Liver (tissue), 7 donors: ENCODE measurements at regions not wholly inside any gene's neighbourhood (a gene's known extent, or its start where the extent isn't known, plus 50 kb on each side); places are given as distances from the start of the nearest gene placed in this dataset.
"Not testable (repeated sequence)": the region's sequence is repeated elsewhere in the genome, so short reads cannot be mapped to it uniquely, and the experiment has no call there.

Source experiments
- DNase-seq: peaks from one replicate; pipeline ENCODE4 v3.0.0-alpha.2; 2017; ENCODE audit warnings: low spot score
- H3K27ac ChIP-seq, 2 donors: one replicate each; pipeline ENCODE4 v1.7.0; 2013; ENCODE audit warnings: inconsistent platforms in 2 of 2, low read length in 2 of 2, control low read depth in 1 of 2, low read depth in 1 of 2, mild to moderate bottlenecking in 1 of 2
- H3K27me3 ChIP-seq, 4 donors: one replicate each; pipeline versions ENCODE4 v1.6.1 to v1.7.0; 2013; ENCODE audit warnings: low read length in 3 of 4, inconsistent platforms in 1 of 4, mild to moderate bottlenecking in 1 of 4, moderate library complexity in 1 of 4; ENCODE audit not compliant: control insufficient read depth in 4 of 4, insufficient read depth in 4 of 4
- H3K36me3 ChIP-seq, 4 donors: one replicate each; pipeline versions ENCODE4 v1.6.1 to v1.7.0; 2013; ENCODE audit warnings: low read length in 3 of 4, mild to moderate bottlenecking in 3 of 4, low read depth in 1 of 4, moderate library complexity in 1 of 4; ENCODE audit not compliant: control insufficient read depth in 4 of 4, insufficient read depth in 3 of 4
- H3K4me1 ChIP-seq, 4 donors: one replicate each; pipeline versions ENCODE4 v1.6.1 to v1.7.0; 2013; ENCODE audit warnings: low read length in 3 of 4, mild to moderate bottlenecking in 3 of 4, moderate library complexity in 1 of 4; ENCODE audit not compliant: control insufficient read depth in 4 of 4, insufficient read depth in 4 of 4
- H3K4me3 ChIP-seq, 3 donors: one replicate each; pipeline versions ENCODE4 v1.6.1 to v1.7.0; 2013; ENCODE audit warnings: low read length in 3 of 3, control low read depth in 1 of 3, low read depth in 1 of 3, mild to moderate bottlenecking in 1 of 3
- H3K9ac ChIP-seq, 2 donors: one replicate each; pipeline ENCODE4 v1.7.0; 2013; ENCODE audit warnings: low read length in 2 of 2, mild to moderate bottlenecking in 2 of 2, moderate library complexity in 2 of 2, control low read depth in 1 of 2, low read depth in 1 of 2
- H3K9me3 ChIP-seq, 4 donors: one replicate each; pipeline versions ENCODE4 v1.6.1 to v1.7.0; 2013; ENCODE audit warnings: low read length in 3 of 4; ENCODE audit not compliant: control insufficient read depth in 4 of 4
- ATF3 ChIP-seq: IDR thresholded peaks from 2 replicates; pipeline ENCODE4 v1.6.1; 2016; ENCODE audit warnings: antibody characterized with exemption
- EGR1 ChIP-seq, 2 donors: IDR thresholded peaks; 2 replicates each; pipeline ENCODE4 v1.6.1; 2016 to 2018; ENCODE audit warnings: antibody characterized with exemption in 2 of 2, low read depth in 2 of 2
- FOXA1 ChIP-seq: IDR thresholded peaks from 2 replicates; pipeline ENCODE4 v1.6.1; 2016; ENCODE audit warnings: antibody characterized with exemption
- FOXA2 ChIP-seq: IDR thresholded peaks from 2 replicates; pipeline ENCODE4 v1.6.1; 2016; ENCODE audit warnings: antibody characterized with exemption
- GABPA ChIP-seq, 2 donors: IDR thresholded peaks in 1 of 2; conservative IDR thresholded peaks in 1 of 2; 2 replicates each; pipeline ENCODE4 v1.6.1; 2016; ENCODE audit warnings: antibody characterized with exemption in 2 of 2, mild to moderate bottlenecking in 1 of 2, moderate library complexity in 1 of 2
- HNF4A ChIP-seq, 2 donors: conservative IDR thresholded peaks; 2 replicates each; pipeline ENCODE4 v1.6.1; 2016; ENCODE audit warnings: antibody characterized with exemption in 2 of 2, mild to moderate bottlenecking in 2 of 2
- JUND ChIP-seq, 2 donors: IDR thresholded peaks; 2 replicates each; pipeline ENCODE4 v1.6.1; 2016; ENCODE audit warnings: antibody characterized with exemption in 2 of 2
- MAX ChIP-seq: IDR thresholded peaks from 2 replicates; pipeline ENCODE4 v1.6.1; 2016; ENCODE audit warnings: antibody characterized with exemption
- NR2F2 ChIP-seq: IDR thresholded peaks from 2 replicates; pipeline ENCODE4 v1.6.1; 2016; ENCODE audit warnings: antibody characterized with exemption
- RAD21 ChIP-seq, 2 donors: IDR thresholded peaks; 2 replicates each; pipeline ENCODE4 v1.6.1; 2016; ENCODE audit warnings: antibody characterized with exemption in 2 of 2, mild to moderate bottlenecking in 2 of 2
- REST ChIP-seq: IDR thresholded peaks from 2 replicates; pipeline ENCODE4 v1.6.1; 2016; ENCODE audit warnings: antibody characterized with exemption, mild to moderate bottlenecking
- SP1 ChIP-seq: IDR thresholded peaks from 2 replicates; pipeline ENCODE4 v1.6.1; 2018; ENCODE audit warnings: antibody characterized with exemption, mild to moderate bottlenecking
- YY1 ChIP-seq: IDR thresholded peaks from 2 replicates; pipeline ENCODE4 v1.6.1; 2016; ENCODE audit warnings: antibody characterized with exemption, mild to moderate bottlenecking
- ZBTB33 ChIP-seq: IDR thresholded peaks from 2 replicates; pipeline ENCODE4 v1.6.1; 2016; ENCODE audit warnings: antibody characterized with exemption
- WGBS: extraction: QIAGEN DNeasy Blood & Tissue Kit; methylation state at CpG from one replicate; pipeline ENCODE4 v1.1.7; 2013; 5-methylcytosine and 5-hydroxymethylcytosine counted together
- donor health status: healthy.
- donor health status: healthy.
- donor health status: healthy.
- donor health status: healthy.

GRCh38 chr1:25009671-25010262, 79.7 kb upstream of the RUNX3 start:
- H3K4me3 ChIP-seq = no peak overlapping the region
- TF ChIP-seq RAD21 (IDR thresholded peaks at IDR 0.05) (no peak), EGR1 (IDR thresholded peaks at IDR 0.05; ENCODE audit: low read depth in 2 of 2) (no peak), REST (no peak), MAX (no peak), HNF4A (conservative IDR thresholded peaks at IDR 0.05) (no peak), ATF3 (no peak), ZBTB33 (no peak), GABPA (IDR thresholded peaks at IDR 0.05 in 1 of 2, conservative IDR thresholded peaks at IDR 0.05 in 1 of 2) (no peak), SP1 (no peak), FOXA2 (no peak), FOXA1 (no peak)
- 97% methylated on average over 3 of the region's 3 CpGs for WGBS
- H3K27ac ChIP-seq = no peak overlapping the region
- H3K9me3 ChIP-seq = no peaks in the 10 kb centered on the region
- no peaks in the 10 kb centered on the region for H3K27me3 ChIP-seq
- no peaks in the 10 kb centered on the region for H3K36me3 ChIP-seq
- H3K9ac ChIP-seq = no peak overlapping the region
- peaks cover 0 to 7% (median 3%) of the 10 kb centered on the region in 4 donors for H3K4me1 ChIP-seq
- no peak for DNase-seq

- Histone ChIP-seq H3K9ac (no peak overlapping the region), H3K4me1 (peaks cover 0 to 7% (median 3%) of the 10 kb centered on the region in 4 donors), H3K4me3 (no peak overlapping the region), H3K9me3 (no peaks in the 10 kb centered on the region), H3K27me3 (no peaks in the 10 kb centered on the region), H3K27ac (no peak overlapping the region), H3K36me3 (no peaks in the 10 kb centered on the region)
- no peak for DNase-seq
- WGBS = 82% methylated on average over 2 of the region's 2 CpGs
- TF ChIP-seq FOXA1 (no peak), YY1 (no peak), NR2F2 (no peak), ATF3 (no peak), JUND (IDR thresholded peaks at IDR 0.05) (no peak), GABPA (IDR thresholded peaks at IDR 0.05 in 1 of 2, conservative IDR thresholded peaks at IDR 0.05 in 1 of 2) (no peak), RAD21 (IDR thresholded peaks at IDR 0.05) (no peak)
Observed at GRCh38 chr1:25008192-25008485, 78.1 kb upstream of the RUNX3 start.

- H3K4me1 ChIP-seq, H3K27me3 ChIP-seq, H3K36me3 ChIP-seq, H3K9ac ChIP-seq, DNase-seq, H3K27ac ChIP-seq, H3K9me3 ChIP-seq, H3K4me3 ChIP-seq: not testable (repeated sequence)
- WGBS = 51% methylated on average over 18 of the region's 18 CpGs
Observed at GRCh38 chr1:25007390-25008191, 77.5 kb upstream of the RUNX3 start.
